GM12878 (cell line): ENCODE measurements at regions not wholly inside any gene's neighbourhood (a gene's known extent, or its start where the extent isn't known, plus 50 kb on each side); places are given as distances from the start of the nearest gene placed in this dataset.

ENCODE experiments used
- ATAC-seq: fragments of 200-7000 bp; cut with Tn5 transposase; 3 replicates; pipeline ENCODE4 v1.9.1; 2020; ENCODE audit warnings: mild to moderate bottlenecking, moderate library complexity
- BruUV-seq: library from RNA; stranded (reverse); fragments of 400-500 nt; replicated peaks from 2 replicates; lab custom pipeline; 2021; lab: Mats Ljungman, UMichigan
- CTCF ChIA-PET: fragments of 300-600 bp; sonication (Branson Sonifier 250); formaldehyde crosslinking; extraction: SDS; loops from one replicate; lab custom pipeline; 2021; ENCODE audit warnings: inconsistent platforms; lab: Yijun Ruan, JAX
- POLR2A ChIA-PET: fragments of 350-600 bp; formaldehyde crosslinking; extraction: SDS; loops from one replicate; lab custom pipeline; 2021; ENCODE audit warnings: inconsistent platforms; lab: Charles Lee
- RAD21 ChIA-PET: fragments of 300-600 bp; sonication (Branson Sonifier 250); formaldehyde crosslinking; loops from one replicate; lab custom pipeline; 2023; ENCODE audit warnings: antibody characterized with exemption; ENCODE audit not compliant: unreplicated experiment; lab: Charles Lee
- SMC1A ChIA-PET: fragments of 300-600 bp; sonication (Branson Sonifier 250); formaldehyde crosslinking; loops from one replicate; lab custom pipeline; 2023; ENCODE audit not compliant: unreplicated experiment, uncharacterized antibody; lab: Charles Lee
- DNase-seq: peaks from one replicate; pipeline ENCODE4 v3.0.0-alpha.2; 2011; ENCODE audit warnings: low read depth, low spot score
- FAIRE-seq: peaks from 3 replicates; lab custom pipeline; 2011; peaks lifted over from hg19 to GRCh38; lab: Jason Lieb, UNC
- H2AFZ ChIP-seq: 2 replicates; pipeline ENCODE4 v1.6.0; 2011; ENCODE audit warnings: low read depth, low read length, control low read depth; ENCODE audit not compliant: control insufficient read depth
- H3K27ac ChIP-seq: 2 replicates; pipeline ENCODE4 v1.5.1; 2011; ENCODE audit warnings: control low read depth; ENCODE audit not compliant: control insufficient read depth, insufficient read depth
- H3K27me3 ChIP-seq, 2 experiments: replicated peaks in 1 of 2; 2 replicates each; pipeline versions ENCODE4 v1.6.0 to v1.6.1; 2011; ENCODE audit warnings: low read length in 1 of 2; ENCODE audit not compliant: control insufficient read depth in 2 of 2, insufficient read depth in 2 of 2
- H3K36me3 ChIP-seq, 2 experiments: 2 replicates each; pipeline ENCODE4 v1.5.1; 2011; ENCODE audit warnings: low read length in 1 of 2; ENCODE audit not compliant: control insufficient read depth in 2 of 2, insufficient read depth in 2 of 2
- H3K4me1 ChIP-seq: 2 replicates; pipeline ENCODE4 v1.6.1; 2011; ENCODE audit warnings: mild to moderate bottlenecking, low read length, moderate library complexity, mixed read lengths; ENCODE audit not compliant: control insufficient read depth, insufficient read depth
- H3K4me2 ChIP-seq: 2 replicates; pipeline ENCODE4 v1.6.0; 2011; ENCODE audit warnings: control low read depth; ENCODE audit not compliant: control insufficient read depth, insufficient read depth
- H3K4me3 ChIP-seq: fragments of 200-600 bp; sonication (generic); 2 replicates; pipeline ENCODE4 v1.5.1; 2016
- H3K79me2 ChIP-seq: 2 replicates; pipeline ENCODE4 v1.6.0; 2011; ENCODE audit warnings: low read length; ENCODE audit not compliant: control insufficient read depth, insufficient read depth
- H3K9ac ChIP-seq: 2 replicates; pipeline ENCODE4 v1.8.0; 2011; ENCODE audit warnings: low read length, control low read depth, mixed read lengths; ENCODE audit not compliant: control insufficient read depth, insufficient read depth
- H3K9me3 ChIP-seq: replicated peaks from 3 replicates; pipeline ENCODE4 v1.5.1; 2011; ENCODE audit warnings: mild to moderate bottlenecking, low read length; ENCODE audit not compliant: control insufficient read depth, insufficient read depth
- H4K20me1 ChIP-seq: 2 replicates; pipeline ENCODE4 v1.6.0; 2011; ENCODE audit not compliant: control insufficient read depth, insufficient read depth
- HDAC2 ChIP-seq: fragments of 200-600 bp; sonication (generic); IDR thresholded peaks from 2 replicates; pipeline ENCODE4 v1.6.1; 2017
- MYC ChIP-seq: IDR thresholded peaks from 2 replicates; pipeline ENCODE4 v1.6.1; 2011; ENCODE audit warnings: mild to moderate bottlenecking, low read length, moderate library complexity, inconsistent platforms; ENCODE audit not compliant: insufficient read depth, insufficient replicate concordance, insufficient read length, severe bottlenecking
- WGBS: methylation state at CpG from one replicate; pipeline ENCODE4 v1.1.6; 2016; ENCODE audit warnings: low lambda C conversion rate; ENCODE audit not compliant: insufficient replicate concordance, insufficient coverage; ENCODE audit errors: missing lambda C conversion rate; 5-methylcytosine and 5-hydroxymethylcytosine counted together
- in situ Hi-C: fragments of 300-500 bp; cut with MboI; formaldehyde crosslinking; loops from 9 replicates; pipeline ENCODE4 v1.14.3; 2018; ENCODE audit warnings: mixed read lengths
- intact Hi-C: fragments of 100-400 bp; cut with micrococcal nuclease; formaldehyde crosslinking; loops from one replicate; pipeline ENCODE4 v1.14.2; 2022; ENCODE audit not compliant: unreplicated experiment
- TF ChIP-seq, protein P1 (sequence below): fragments of 450-650 bp; IDR thresholded peaks from 2 replicates; pipeline ENCODE4 v1.6.1; 2017; ENCODE audit warnings: mild to moderate bottlenecking, low read depth, inconsistent platforms; ENCODE audit not compliant: poor library complexity, severe bottlenecking
- TF ChIP-seq, protein P2 (sequence below): fragments of 450-650 bp; IDR thresholded peaks from 2 replicates; pipeline ENCODE4 v1.6.1; 2017; ENCODE audit warnings: low read depth, mild to moderate bottlenecking, moderate library complexity

GRCh38 chr5:107005653-107006052 is 665.1 kb downstream of the EFNA5 start:
- Histone ChIP-seq H2AFZ (no peak overlapping the region), H3K27ac (no peak overlapping the region), H4K20me1 (no peaks in the 10 kb centered on the region), H3K36me3 (no peaks in the 10 kb centered on the region), H3K79me2 (no peaks in the 10 kb centered on the region), H3K9ac (no peak overlapping the region), H3K4me1 (no peaks in the 10 kb centered on the region), H3K4me3 (no peak overlapping the region), H3K9me3 (no peaks in the 10 kb centered on the region), H3K4me2 (no peak overlapping the region), H3K27me3 (no peaks in the 10 kb centered on the region)
- no TSS peak for BruUV-seq
- intact Hi-C loops: no loop called here
- SMC1A ChIA-PET: no interaction called here
- DNase-seq: no peak
- POLR2A ChIA-PET: no interaction called here
- FAIRE-seq: no peak
- in situ Hi-C loops: no loop called here
- CTCF ChIA-PET: no interaction called here
- RAD21 ChIA-PET: no interaction called here
- no peak for ATAC-seq
- WGBS: 5% methylated on average over 1 of the region's 1 CpG
- TF ChIP-seq MYC: no peak
- TF ChIP-seq, protein P1, sequence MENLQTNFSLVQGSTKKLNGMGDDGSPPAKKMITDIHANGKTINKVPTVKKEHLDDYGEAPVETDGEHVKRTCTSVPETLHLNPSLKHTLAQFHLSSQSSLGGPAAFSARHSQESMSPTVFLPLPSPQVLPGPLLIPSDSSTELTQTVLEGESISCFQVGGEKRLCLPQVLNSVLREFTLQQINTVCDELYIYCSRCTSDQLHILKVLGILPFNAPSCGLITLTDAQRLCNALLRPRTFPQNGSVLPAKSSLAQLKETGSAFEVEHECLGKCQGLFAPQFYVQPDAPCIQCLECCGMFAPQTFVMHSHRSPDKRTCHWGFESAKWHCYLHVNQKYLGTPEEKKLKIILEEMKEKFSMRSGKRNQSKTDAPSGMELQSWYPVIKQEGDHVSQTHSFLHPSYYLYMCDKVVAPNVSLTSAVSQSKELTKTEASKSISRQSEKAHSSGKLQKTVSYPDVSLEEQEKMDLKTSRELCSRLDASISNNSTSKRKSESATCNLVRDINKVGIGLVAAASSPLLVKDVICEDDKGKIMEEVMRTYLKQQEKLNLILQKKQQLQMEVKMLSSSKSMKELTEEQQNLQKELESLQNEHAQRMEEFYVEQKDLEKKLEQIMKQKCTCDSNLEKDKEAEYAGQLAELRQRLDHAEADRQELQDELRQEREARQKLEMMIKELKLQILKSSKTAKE: no peak
- TF ChIP-seq, protein P2, sequence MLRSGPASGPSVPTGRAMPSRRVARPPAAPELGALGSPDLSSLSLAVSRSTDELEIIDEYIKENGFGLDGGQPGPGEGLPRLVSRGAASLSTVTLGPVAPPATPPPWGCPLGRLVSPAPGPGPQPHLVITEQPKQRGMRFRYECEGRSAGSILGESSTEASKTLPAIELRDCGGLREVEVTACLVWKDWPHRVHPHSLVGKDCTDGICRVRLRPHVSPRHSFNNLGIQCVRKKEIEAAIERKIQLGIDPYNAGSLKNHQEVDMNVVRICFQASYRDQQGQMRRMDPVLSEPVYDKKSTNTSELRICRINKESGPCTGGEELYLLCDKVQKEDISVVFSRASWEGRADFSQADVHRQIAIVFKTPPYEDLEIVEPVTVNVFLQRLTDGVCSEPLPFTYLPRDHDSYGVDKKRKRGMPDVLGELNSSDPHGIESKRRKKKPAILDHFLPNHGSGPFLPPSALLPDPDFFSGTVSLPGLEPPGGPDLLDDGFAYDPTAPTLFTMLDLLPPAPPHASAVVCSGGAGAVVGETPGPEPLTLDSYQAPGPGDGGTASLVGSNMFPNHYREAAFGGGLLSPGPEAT: no peak
- no peak for TF ChIP-seq HDAC2
